ENCODE measurements at regions not wholly inside any gene's neighbourhood (a gene's known extent, or its start where the extent isn't known, plus 50 kb on each side); places are given as distances from the start of the nearest gene placed in this dataset.
A peak's percentile ranks its signal among the peaks of the same experiment; 100 is the strongest.

GRCh38 chr1:108314815-108315214 is 70.9 kb upstream of the NBPF4 start:
- ATAC-seq = no peak
- Histone ChIP-seq H3K4me1 (ENCODE audit: insufficient read depth) (no peaks in the 10 kb centered on the region), H3K27ac (ENCODE audit: low read depth) (no peak overlapping the region), H3K4me2 (no peak overlapping the region), H3K27me3 (ENCODE audit: insufficient read depth) (no peaks in the 10 kb centered on the region), H2AFZ (no peak overlapping the region), H3F3A (replicated peaks; ENCODE audit: low read depth) (no peaks in the 10 kb centered on the region), H4K20me1 (replicated peaks; ENCODE audit: insufficient read depth) (no peaks in the 10 kb centered on the region), H3K79me2 (replicated peaks; ENCODE audit: insufficient read depth) (no peaks in the 10 kb centered on the region), H3K9me2 (ENCODE audit: insufficient read depth) (no peaks in the 10 kb centered on the region), H3K4me3 (no peak overlapping the region), H3K36me3 (ENCODE audit: insufficient read depth) (no peaks in the 10 kb centered on the region)
- Mint-ChIP-seq H3K27ac (no peak overlapping the region), H3K9me3 (no peaks in the 10 kb centered on the region), H3K4me1 (no peaks in the 10 kb centered on the region), H3K27me3 (ENCODE audit: insufficient read depth, low read depth, poor library complexity) (no peaks in the 10 kb centered on the region), H3K36me3 (ENCODE audit: low read depth) (no peaks in the 10 kb centered on the region), H3K4me3 (no peak overlapping the region)
- TF ChIP-seq ZNF114 (CRISPR knock-in tag; IDR thresholded peaks at IDR 0.05) (no peak), POLR2AphosphoS5 (IDR thresholded peaks at IDR 0.05; ENCODE audit: low read depth) (no peak), STAT1 (IDR thresholded peaks at IDR 0.05; ENCODE audit: unreplicated experiment) (no peak), CREB1 (CRISPR knock-in tag; IDR thresholded peaks at IDR 0.05; ENCODE audit: low read depth) (no peak), EZH2phosphoT487 (IDR thresholded peaks at IDR 0.05; ENCODE audit: unreplicated experiment) (no peak), JUNB (IDR thresholded peaks at IDR 0.05; ENCODE audit: unreplicated experiment) (no peak), EZH2 (IDR thresholded peaks at IDR 0.05; ENCODE audit: low read depth, unreplicated experiment) (no peak), REST (IDR thresholded peaks at IDR 0.05; ENCODE audit: unreplicated experiment) (no peak)
- TF ChIP-seq, protein P1, sequence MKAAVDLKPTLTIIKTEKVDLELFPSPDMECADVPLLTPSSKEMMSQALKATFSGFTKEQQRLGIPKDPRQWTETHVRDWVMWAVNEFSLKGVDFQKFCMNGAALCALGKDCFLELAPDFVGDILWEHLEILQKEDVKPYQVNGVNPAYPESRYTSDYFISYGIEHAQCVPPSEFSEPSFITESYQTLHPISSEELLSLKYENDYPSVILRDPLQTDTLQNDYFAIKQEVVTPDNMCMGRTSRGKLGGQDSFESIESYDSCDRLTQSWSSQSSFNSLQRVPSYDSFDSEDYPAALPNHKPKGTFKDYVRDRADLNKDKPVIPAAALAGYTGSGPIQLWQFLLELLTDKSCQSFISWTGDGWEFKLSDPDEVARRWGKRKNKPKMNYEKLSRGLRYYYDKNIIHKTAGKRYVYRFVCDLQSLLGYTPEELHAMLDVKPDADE (IDR thresholded peaks at IDR 0.05) = no peak
- TF ChIP-seq, protein P2, sequence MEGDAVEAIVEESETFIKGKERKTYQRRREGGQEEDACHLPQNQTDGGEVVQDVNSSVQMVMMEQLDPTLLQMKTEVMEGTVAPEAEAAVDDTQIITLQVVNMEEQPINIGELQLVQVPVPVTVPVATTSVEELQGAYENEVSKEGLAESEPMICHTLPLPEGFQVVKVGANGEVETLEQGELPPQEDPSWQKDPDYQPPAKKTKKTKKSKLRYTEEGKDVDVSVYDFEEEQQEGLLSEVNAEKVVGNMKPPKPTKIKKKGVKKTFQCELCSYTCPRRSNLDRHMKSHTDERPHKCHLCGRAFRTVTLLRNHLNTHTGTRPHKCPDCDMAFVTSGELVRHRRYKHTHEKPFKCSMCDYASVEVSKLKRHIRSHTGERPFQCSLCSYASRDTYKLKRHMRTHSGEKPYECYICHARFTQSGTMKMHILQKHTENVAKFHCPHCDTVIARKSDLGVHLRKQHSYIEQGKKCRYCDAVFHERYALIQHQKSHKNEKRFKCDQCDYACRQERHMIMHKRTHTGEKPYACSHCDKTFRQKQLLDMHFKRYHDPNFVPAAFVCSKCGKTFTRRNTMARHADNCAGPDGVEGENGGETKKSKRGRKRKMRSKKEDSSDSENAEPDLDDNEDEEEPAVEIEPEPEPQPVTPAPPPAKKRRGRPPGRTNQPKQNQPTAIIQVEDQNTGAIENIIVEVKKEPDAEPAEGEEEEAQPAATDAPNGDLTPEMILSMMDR (conservative IDR thresholded peaks at IDR 0.05; ENCODE audit: low read depth in 2 of 2) = no peak
- DNase-seq (ENCODE audit: low spot score) = no peak

DNA sequence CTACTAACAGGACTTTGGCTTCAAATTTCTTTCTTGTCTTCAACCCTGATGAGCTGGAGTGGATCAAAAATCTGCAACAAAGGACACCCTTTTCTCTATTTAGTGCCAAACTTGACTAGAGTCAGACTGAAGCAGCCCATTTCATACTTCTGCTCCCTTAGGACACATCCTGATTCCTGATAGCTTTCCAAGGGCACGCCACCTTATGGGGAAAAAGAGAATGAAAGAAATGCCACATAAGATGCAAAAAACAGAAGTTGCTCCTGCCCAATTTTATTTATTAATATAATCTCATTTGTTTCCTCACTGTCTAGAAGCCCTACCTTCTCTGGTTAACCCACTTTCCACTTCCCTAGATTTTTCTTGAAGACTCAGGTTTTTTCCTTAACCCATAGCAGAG is 72.7 kb upstream of the NBPF4 start:
- Histone ChIP-seq H3K36me3 (ENCODE audit: insufficient read depth) (no peaks in the 10 kb centered on the region), H3K4me1 (ENCODE audit: insufficient read depth) (no peaks in the 10 kb centered on the region), H3K27ac (ENCODE audit: low read depth) (no peak overlapping the region), H3K4me2 (no peak overlapping the region), H2AFZ (no peak overlapping the region), H3K9me2 (ENCODE audit: insufficient read depth) (no peaks in the 10 kb centered on the region), H3K27me3 (ENCODE audit: insufficient read depth) (no peaks in the 10 kb centered on the region), H3K79me2 (replicated peaks; ENCODE audit: insufficient read depth) (no peaks in the 10 kb centered on the region), H4K20me1 (replicated peaks; ENCODE audit: insufficient read depth) (no peaks in the 10 kb centered on the region), H3F3A (replicated peaks; ENCODE audit: low read depth) (no peaks in the 10 kb centered on the region), H3K4me3 (no peak overlapping the region)
- ATAC-seq (peak; percentile 58), DNase-seq (ENCODE audit: low spot score) (peak; percentile 61)
- Mint-ChIP-seq H3K9me3 (no peaks in the 10 kb centered on the region), H3K27ac (no peak overlapping the region), H3K36me3 (ENCODE audit: low read depth) (no peaks in the 10 kb centered on the region), H3K4me1 (no peaks in the 10 kb centered on the region), H3K27me3 (ENCODE audit: insufficient read depth, low read depth, poor library complexity) (no peaks in the 10 kb centered on the region), H3K4me3 (no peak overlapping the region)
- TF ChIP-seq, protein P2 (conservative IDR thresholded peaks at IDR 0.05; ENCODE audit: low read depth in 2 of 2) = peak; percentile 59 to 67
- TF ChIP-seq STAT1 (IDR thresholded peaks at IDR 0.05; ENCODE audit: unreplicated experiment) = no peak
